Effector memory CD4-positive, alpha-beta T cell (primary cell): ENCODE measurements at regions not wholly inside any gene's neighbourhood (a gene's known extent, or its start where the extent isn't known, plus 50 kb on each side); places are given as distances from the start of the nearest gene placed in this dataset.

Source experiments
- DNase-seq, 3 donors: peaks; one replicate each; pipeline ENCODE4 v3.0.0-alpha.2; 2020
- H3K27ac ChIP-seq: 2 replicates; pipeline ENCODE4 v1.7.0; 2013; ENCODE audit warnings: mild to moderate bottlenecking, low read length, moderate library complexity; ENCODE audit not compliant: insufficient read depth, poor library complexity, severe bottlenecking
- H3K27me3 ChIP-seq: replicated peaks from 2 replicates; pipeline ENCODE4 v1.7.0; 2013; ENCODE audit warnings: mild to moderate bottlenecking, low read length; ENCODE audit not compliant: insufficient read depth, control insufficient read depth, poor library complexity, severe bottlenecking
- H3K36me3 ChIP-seq: 2 replicates; pipeline ENCODE4 v1.7.0; 2013; ENCODE audit warnings: mild to moderate bottlenecking, low read length, moderate library complexity; ENCODE audit not compliant: control insufficient read depth, insufficient read depth
- H3K4me1 ChIP-seq: 2 replicates; pipeline ENCODE4 v1.7.0; 2013; ENCODE audit warnings: low read length, mild to moderate bottlenecking; ENCODE audit not compliant: control insufficient read depth, insufficient read depth, poor library complexity, severe bottlenecking
- H3K4me3 ChIP-seq: 2 replicates; pipeline ENCODE4 v1.7.0; 2013; ENCODE audit warnings: low read length, low read depth, mild to moderate bottlenecking; ENCODE audit not compliant: insufficient read depth, poor library complexity, severe bottlenecking
- H3K9me3 ChIP-seq: 2 replicates; pipeline ENCODE4 v1.7.0; 2013; ENCODE audit warnings: mild to moderate bottlenecking, low read length, moderate library complexity; ENCODE audit not compliant: control insufficient read depth

GRCh38 chr1:208896768-208897167 is 652.6 kb upstream of the PLXNA2 start:
- H3K36me3 ChIP-seq, result no peaks in the 10 kb centered on the region
- H3K4me3 ChIP-seq, result no peak overlapping the region
- no peaks in the 10 kb centered on the region for H3K4me1 ChIP-seq
- no peaks in the 10 kb centered on the region for H3K27me3 ChIP-seq
- H3K27ac ChIP-seq, result no peak overlapping the region
- DNase-seq, result no peak
- H3K9me3 ChIP-seq, result no peaks in the 10 kb centered on the region

DNA sequence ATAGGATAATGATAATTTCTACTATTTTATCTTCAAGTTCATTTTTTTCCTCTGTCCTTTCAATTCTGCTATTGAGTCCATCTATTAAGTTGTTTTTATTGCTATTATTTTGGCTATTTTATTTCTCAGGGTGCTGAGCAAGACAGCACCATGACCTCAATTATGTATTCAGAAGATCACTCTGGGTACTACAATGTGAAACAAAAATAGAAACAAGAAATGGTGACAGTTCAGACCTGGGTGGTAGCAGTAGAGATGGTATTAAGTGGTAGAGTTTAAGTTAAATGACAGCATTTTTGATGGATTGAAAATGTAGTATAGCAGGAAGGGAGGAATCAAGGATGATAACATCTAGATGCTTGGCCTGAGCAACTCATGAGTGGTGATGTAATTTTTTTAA is 655.3 kb upstream of the PLXNA2 start:
- H3K27me3 ChIP-seq, result no peaks in the 10 kb centered on the region

DNA sequence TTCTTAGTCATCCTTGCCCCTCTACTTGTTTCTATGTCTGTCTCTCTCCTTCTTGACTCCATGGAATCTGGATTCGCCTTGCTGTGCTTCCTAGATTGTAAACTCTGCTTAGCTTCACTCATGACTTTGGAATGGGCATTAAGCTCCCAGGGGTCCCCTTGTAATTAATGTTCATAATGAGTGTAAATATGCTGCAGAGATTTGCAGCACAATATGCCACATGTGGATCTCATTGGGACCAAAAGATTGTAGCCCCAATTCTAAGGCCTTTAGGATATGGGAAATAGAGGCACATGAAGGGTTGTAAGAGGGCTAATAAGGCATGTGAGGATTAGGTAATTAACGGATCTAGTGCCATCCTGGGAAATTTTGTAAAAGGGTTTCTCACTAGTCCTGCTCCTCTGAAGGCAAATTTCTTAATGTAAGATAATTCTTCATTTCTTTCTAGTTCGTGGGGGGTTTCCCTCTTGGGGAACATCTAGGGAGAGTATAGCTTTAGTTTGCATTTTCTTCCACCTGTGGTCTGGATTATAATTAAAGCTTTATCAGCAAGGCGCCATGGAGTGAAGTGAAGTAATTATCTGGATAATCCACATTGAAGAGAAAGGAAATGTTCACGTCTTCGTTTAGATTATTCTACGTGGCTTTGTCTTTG is 659.2 kb upstream of the PLXNA2 start:
- H3K4me1 ChIP-seq, result no peaks in the 10 kb centered on the region
- H3K9me3 ChIP-seq, result no peaks in the 10 kb centered on the region
- H3K27ac ChIP-seq, result no peak overlapping the region
- H3K27me3 ChIP-seq, result no peaks in the 10 kb centered on the region
- DNase-seq, result no peak
- H3K4me3 ChIP-seq, result no peak overlapping the region
- no peaks in the 10 kb centered on the region for H3K36me3 ChIP-seq

More for the DNA sequence above, 655.3 kb upstream of the PLXNA2 start:
- no peaks in the 10 kb centered on the region for H3K36me3 ChIP-seq
- H3K27ac ChIP-seq, result no peak overlapping the region
- H3K4me1 ChIP-seq, result no peaks in the 10 kb centered on the region
- no peak for DNase-seq
- no peaks in the 10 kb centered on the region for H3K9me3 ChIP-seq
- no peak overlapping the region for H3K4me3 ChIP-seq

DNA sequence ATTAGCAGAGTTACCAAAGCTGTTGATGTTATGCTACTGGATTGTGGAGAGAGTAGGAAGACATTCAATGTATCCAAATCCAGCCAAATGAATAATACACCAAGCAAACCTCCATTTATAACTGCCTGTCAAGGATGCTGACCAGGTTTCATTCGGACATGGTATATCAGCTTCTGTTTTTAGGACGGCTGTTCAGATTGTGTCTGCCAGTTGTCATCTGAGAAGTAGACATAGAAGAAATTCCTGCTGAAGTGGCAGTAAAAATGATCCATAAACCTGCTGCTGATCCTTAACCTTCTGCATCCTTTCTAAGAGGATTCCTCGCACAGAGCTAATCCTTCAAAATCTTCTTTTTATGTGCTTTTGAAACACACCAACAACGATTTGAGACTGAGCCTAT is 663.6 kb upstream of the PLXNA2 start:
- Histone ChIP-seq H3K9me3 (no peaks in the 10 kb centered on the region), H3K27me3 (no peaks in the 10 kb centered on the region), H3K36me3 (no peaks in the 10 kb centered on the region), H3K4me1 (no peaks in the 10 kb centered on the region), H3K27ac (no peak overlapping the region), H3K4me3 (no peak overlapping the region)
- DNase-seq, result no peak

GRCh38 chr1:208909011-208909984 is 665.1 kb upstream of the PLXNA2 start:
- DNase-seq, result no peak
- Histone ChIP-seq H3K27ac (no peak overlapping the region), H3K4me1 (no peaks in the 10 kb centered on the region), H3K36me3 (no peaks in the 10 kb centered on the region), H3K9me3 (no peaks in the 10 kb centered on the region), H3K27me3 (no peaks in the 10 kb centered on the region), H3K4me3 (no peak overlapping the region)

- H3K36me3 ChIP-seq, result no peaks in the 10 kb centered on the region
- no peaks in the 10 kb centered on the region for H3K9me3 ChIP-seq
- H3K4me3 ChIP-seq, result no peak overlapping the region
- no peaks in the 10 kb centered on the region for H3K4me1 ChIP-seq
- no peak overlapping the region for H3K27ac ChIP-seq
- no peaks in the 10 kb centered on the region for H3K27me3 ChIP-seq
- no peak for DNase-seq
These were observed 666.0 kb upstream of the PLXNA2 start for GRCh38 chr1:208910161-208910560.

DNA sequence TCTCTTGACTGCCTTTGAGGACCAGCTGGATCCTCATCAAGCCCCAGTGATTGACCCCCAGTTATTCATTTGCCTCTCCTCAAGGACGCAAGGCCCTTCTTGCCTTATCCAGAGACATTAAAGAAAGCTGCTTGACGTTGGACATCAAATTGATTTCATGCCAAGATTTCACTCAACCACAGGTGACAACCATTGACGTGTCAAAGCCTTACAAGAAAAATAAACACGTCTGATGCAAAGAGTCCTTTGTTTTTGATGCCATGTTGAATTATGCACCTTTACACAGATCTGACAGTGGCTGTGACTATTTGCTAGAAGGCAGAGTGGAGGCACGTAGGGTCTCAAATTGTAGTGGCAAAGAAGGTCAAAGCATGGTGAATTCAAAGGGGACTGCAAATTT is 666.2 kb upstream of the CAMK1G start:
- H3K27ac ChIP-seq, result no peak overlapping the region

GRCh38 chr1:208917723-208918122 is 665.8 kb upstream of the CAMK1G start:
- no peaks in the 10 kb centered on the region for H3K27me3 ChIP-seq
- no peaks in the 10 kb centered on the region for H3K4me1 ChIP-seq
- no peak overlapping the region for H3K4me3 ChIP-seq
- DNase-seq, result no peak
- no peaks in the 10 kb centered on the region for H3K9me3 ChIP-seq
- H3K36me3 ChIP-seq, result no peaks in the 10 kb centered on the region
- H3K27ac ChIP-seq, result no peak overlapping the region

More for the DNA sequence above, 666.2 kb upstream of the CAMK1G start:
- DNase-seq, result no peak
- H3K27me3 ChIP-seq, result no peaks in the 10 kb centered on the region
- H3K9me3 ChIP-seq, result no peaks in the 10 kb centered on the region
- H3K36me3 ChIP-seq, result no peaks in the 10 kb centered on the region
- no peak overlapping the region for H3K4me3 ChIP-seq
- no peaks in the 10 kb centered on the region for H3K4me1 ChIP-seq

DNA sequence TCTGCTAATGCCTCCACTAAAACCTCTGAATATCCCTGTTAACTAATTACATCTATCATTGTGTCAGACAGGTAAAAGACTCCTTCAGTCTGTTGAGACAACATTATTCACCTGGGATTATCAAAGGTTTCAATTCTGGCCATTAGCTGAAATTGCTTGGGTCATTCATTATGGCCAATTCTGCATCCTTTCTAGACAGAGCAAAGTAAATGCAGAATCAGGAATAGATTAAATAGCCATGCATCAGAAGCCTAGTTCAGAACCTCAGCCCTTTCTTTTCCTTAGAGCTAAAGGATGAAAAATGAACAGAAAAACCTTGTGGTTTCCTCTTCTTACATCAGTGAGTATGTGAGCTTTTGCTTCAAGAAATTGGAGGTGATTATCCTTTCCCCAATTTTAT is 665.4 kb upstream of the CAMK1G start:
- Histone ChIP-seq H3K27ac (no peak overlapping the region), H3K27me3 (no peaks in the 10 kb centered on the region), H3K9me3 (no peaks in the 10 kb centered on the region), H3K4me3 (no peak overlapping the region), H3K4me1 (no peaks in the 10 kb centered on the region), H3K36me3 (no peaks in the 10 kb centered on the region)
- DNase-seq, result no peak

DNA sequence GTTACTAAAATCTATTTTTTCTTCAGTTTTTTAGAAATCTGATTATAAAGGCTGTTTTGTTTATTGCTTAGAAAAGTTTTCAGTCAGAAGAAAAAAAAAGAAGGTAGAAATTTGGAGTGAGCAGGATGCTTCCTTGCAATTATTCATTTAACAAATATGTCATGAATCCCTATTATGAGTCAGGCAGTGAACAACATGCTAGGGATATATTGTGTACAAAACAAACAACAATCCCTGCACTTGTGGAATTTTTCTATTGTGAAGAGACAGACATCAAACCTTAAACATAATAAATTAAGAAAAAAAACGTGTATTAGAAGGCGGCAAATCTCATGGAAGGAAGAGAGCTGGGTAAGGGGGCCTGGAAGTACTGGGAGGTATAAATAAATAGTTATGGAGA is 664.1 kb upstream of the CAMK1G start:
- H3K27me3 ChIP-seq, result no peaks in the 10 kb centered on the region
- no peaks in the 10 kb centered on the region for H3K36me3 ChIP-seq
- H3K27ac ChIP-seq, result no peak overlapping the region
- H3K4me1 ChIP-seq, result no peaks in the 10 kb centered on the region
- H3K9me3 ChIP-seq, result no peaks in the 10 kb centered on the region
- H3K4me3 ChIP-seq, result no peak overlapping the region
- no peak for DNase-seq
